Loucy (cell line): ENCODE measurements at regions not wholly inside any gene's neighbourhood (a gene's known extent, or its start where the extent isn't known, plus 50 kb on each side); places are given as distances from the start of the nearest gene placed in this dataset.

ENCODE experiments used
- EZH2phosphoT487 ChIP-seq: fragments of 200-600 bp; IDR thresholded peaks from 2 replicates; pipeline ENCODE4 v1.6.1; 2018; ENCODE audit warnings: antibody characterized with exemption, mild to moderate bottlenecking, moderate library complexity, borderline replicate concordance
- TF ChIP-seq, protein P1 (sequence below): fragments of 200-600 bp; sonication (generic); conservative IDR thresholded peaks from 2 replicates; pipeline ENCODE4 v1.5.1; 2014; ENCODE audit warnings: mild to moderate bottlenecking, antibody characterized with exemption, low read length

GRCh38 chr5:167261309-167262100, 1029.9 kb upstream of the WWC1 start:
- TF ChIP-seq, protein P1, sequence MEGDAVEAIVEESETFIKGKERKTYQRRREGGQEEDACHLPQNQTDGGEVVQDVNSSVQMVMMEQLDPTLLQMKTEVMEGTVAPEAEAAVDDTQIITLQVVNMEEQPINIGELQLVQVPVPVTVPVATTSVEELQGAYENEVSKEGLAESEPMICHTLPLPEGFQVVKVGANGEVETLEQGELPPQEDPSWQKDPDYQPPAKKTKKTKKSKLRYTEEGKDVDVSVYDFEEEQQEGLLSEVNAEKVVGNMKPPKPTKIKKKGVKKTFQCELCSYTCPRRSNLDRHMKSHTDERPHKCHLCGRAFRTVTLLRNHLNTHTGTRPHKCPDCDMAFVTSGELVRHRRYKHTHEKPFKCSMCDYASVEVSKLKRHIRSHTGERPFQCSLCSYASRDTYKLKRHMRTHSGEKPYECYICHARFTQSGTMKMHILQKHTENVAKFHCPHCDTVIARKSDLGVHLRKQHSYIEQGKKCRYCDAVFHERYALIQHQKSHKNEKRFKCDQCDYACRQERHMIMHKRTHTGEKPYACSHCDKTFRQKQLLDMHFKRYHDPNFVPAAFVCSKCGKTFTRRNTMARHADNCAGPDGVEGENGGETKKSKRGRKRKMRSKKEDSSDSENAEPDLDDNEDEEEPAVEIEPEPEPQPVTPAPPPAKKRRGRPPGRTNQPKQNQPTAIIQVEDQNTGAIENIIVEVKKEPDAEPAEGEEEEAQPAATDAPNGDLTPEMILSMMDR, result peak; percentile 39
- TF ChIP-seq EZH2phosphoT487, result no peak
